ENCODE measurements at regions not wholly inside any gene's neighbourhood (a gene's known extent, or its start where the extent isn't known, plus 50 kb on each side); places are given as distances from the start of the nearest gene placed in this dataset.
"Not testable (repeated sequence)": the region's sequence is repeated elsewhere in the genome, so short reads cannot be mapped to it uniquely, and the experiment has no call there.

DNA sequence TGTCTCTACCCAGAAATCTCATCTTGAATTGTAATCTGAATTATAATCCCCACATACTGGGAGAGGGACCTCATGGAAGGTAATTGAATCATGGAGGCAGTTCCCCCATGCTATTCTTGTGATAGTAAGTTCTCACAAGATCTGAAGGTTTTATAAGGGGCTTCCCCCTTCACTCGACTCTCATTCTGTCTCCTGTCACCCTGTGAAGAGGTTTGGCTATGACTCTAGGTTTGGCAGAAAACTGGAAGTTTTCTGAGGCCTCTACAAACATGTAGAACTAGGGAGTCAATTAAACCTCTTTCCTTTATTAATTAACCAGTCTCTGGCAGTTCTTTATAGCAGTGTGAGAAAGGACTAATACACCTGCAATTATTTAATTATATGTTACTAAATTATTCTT lies 125.2 kb upstream of the TGFBR2 start:
- no peak overlapping the region for H3K4me2 ChIP-seq (replicated peaks; ENCODE audit: extremely low read depth, low read length, poor library complexity, severe bottlenecking)
- H3K4me1 Mint-ChIP-seq, result peaks cover 22% of the 10 kb centered on the region
- H3K27me3 ChIP-seq (ENCODE audit: control insufficient read depth in 2 of 2, insufficient read depth in 2 of 2, low read length in 2 of 2), result no peaks in the 10 kb centered on the region
- DNase-seq, result no peak
- no peak overlapping the region for H3K4me3 Mint-ChIP-seq
- H3K36me3 ChIP-seq (replicated peaks in 1 of 2; ENCODE audit: control insufficient read depth in 1 of 2, insufficient read depth in 2 of 2, low read length in 2 of 2), result no peaks in the 10 kb centered on the region
- WGBS (ENCODE audit: insufficient coverage), result no CpG with 5 or more reads among the region's 1 CpG
- H3K27ac Mint-ChIP-seq, result no peak overlapping the region
- TF ChIP-seq, protein P1, sequence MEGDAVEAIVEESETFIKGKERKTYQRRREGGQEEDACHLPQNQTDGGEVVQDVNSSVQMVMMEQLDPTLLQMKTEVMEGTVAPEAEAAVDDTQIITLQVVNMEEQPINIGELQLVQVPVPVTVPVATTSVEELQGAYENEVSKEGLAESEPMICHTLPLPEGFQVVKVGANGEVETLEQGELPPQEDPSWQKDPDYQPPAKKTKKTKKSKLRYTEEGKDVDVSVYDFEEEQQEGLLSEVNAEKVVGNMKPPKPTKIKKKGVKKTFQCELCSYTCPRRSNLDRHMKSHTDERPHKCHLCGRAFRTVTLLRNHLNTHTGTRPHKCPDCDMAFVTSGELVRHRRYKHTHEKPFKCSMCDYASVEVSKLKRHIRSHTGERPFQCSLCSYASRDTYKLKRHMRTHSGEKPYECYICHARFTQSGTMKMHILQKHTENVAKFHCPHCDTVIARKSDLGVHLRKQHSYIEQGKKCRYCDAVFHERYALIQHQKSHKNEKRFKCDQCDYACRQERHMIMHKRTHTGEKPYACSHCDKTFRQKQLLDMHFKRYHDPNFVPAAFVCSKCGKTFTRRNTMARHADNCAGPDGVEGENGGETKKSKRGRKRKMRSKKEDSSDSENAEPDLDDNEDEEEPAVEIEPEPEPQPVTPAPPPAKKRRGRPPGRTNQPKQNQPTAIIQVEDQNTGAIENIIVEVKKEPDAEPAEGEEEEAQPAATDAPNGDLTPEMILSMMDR (IDR thresholded peaks at IDR 0.05), result no peak
- no peaks in the 10 kb centered on the region for H4K20me1 ChIP-seq (ENCODE audit: insufficient read depth, low read length)
- H3K4me1 ChIP-seq (ENCODE audit: control insufficient read depth in 1 of 2, insufficient read depth in 2 of 2, low read length in 2 of 2), result peaks cover 22 to 23% of the 10 kb centered on the region in 2 donors
- no peaks in the 10 kb centered on the region for H3K36me3 Mint-ChIP-seq
- no peaks in the 10 kb centered on the region for H3K79me2 ChIP-seq (ENCODE audit: insufficient read depth, low read length)
- H3K27ac ChIP-seq (ENCODE audit: low read depth in 1 of 2, low read length in 2 of 2), result no peak overlapping the region
- no peak overlapping the region for H2AFZ ChIP-seq (ENCODE audit: insufficient read depth, low read depth, low read length, poor library complexity, severe bottlenecking)
- H3K9ac ChIP-seq (ENCODE audit: insufficient read depth, low read length, poor library complexity, severe bottlenecking), result no peak overlapping the region
- H3K4me3 ChIP-seq (replicated peaks in 1 of 3; ENCODE audit: low read depth in 2 of 3, low read length in 3 of 3), result no peak overlapping the region
- H3K9me3 ChIP-seq (replicated peaks in 1 of 2; ENCODE audit: control insufficient read depth in 1 of 2, insufficient read depth in 1 of 2, low read length in 2 of 2), result no peaks in the 10 kb centered on the region
- intact Hi-C loops (cut with micrococcal nuclease), result no loop called here
- H3K9me3 Mint-ChIP-seq, result peaks cover 0 to 2% (median 0%) of the 10 kb centered on the region in 7 donors
- peaks cover 0 to 4% (median 0%) of the 10 kb centered on the region in 3 donors for H3K27me3 Mint-ChIP-seq (ENCODE audit: low read depth in 3 of 3)

DNA sequence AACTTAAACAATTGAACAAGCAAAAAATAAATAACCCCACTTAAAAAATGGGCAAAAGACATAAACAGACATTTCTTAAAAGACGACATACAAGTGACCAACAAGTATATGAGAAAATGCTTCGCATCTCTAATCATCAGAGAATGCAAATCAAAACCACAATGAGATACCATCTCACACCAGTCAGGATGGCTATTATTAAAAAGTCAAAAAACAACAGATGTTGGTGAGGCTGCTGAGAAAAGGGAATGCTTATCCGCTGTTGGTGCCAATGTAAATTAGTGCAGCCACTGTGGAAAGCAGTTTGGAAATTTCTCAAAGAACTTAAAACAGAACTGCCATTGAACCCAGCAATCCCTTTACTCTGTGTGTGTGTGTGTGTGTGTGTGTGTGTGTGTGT lies 122.2 kb upstream of the TGFBR2 start:
- H3K4me2 ChIP-seq (replicated peaks; ENCODE audit: extremely low read depth, low read length, poor library complexity, severe bottlenecking); H3K9ac ChIP-seq (ENCODE audit: insufficient read depth, low read length, poor library complexity, severe bottlenecking); H3K27me3 ChIP-seq (ENCODE audit: control insufficient read depth in 2 of 2, insufficient read depth in 2 of 2, low read length in 2 of 2); H3K27me3 Mint-ChIP-seq (ENCODE audit: low read depth in 3 of 3); H3K9me3 ChIP-seq (replicated peaks in 1 of 2; ENCODE audit: control insufficient read depth in 1 of 2, insufficient read depth in 1 of 2, low read length in 2 of 2); H3K4me1 ChIP-seq (ENCODE audit: control insufficient read depth in 1 of 2, insufficient read depth in 2 of 2, low read length in 2 of 2); H4K20me1 ChIP-seq (ENCODE audit: insufficient read depth, low read length); H3K36me3 Mint-ChIP-seq; H3K4me3 Mint-ChIP-seq; H3K79me2 ChIP-seq (ENCODE audit: insufficient read depth, low read length); intact Hi-C loops (cut with micrococcal nuclease); H2AFZ ChIP-seq (ENCODE audit: insufficient read depth, low read depth, low read length, poor library complexity, severe bottlenecking); H3K4me1 Mint-ChIP-seq; H3K4me3 ChIP-seq (replicated peaks in 1 of 3; ENCODE audit: low read depth in 2 of 3, low read length in 3 of 3); DNase-seq; H3K36me3 ChIP-seq (replicated peaks in 1 of 2; ENCODE audit: control insufficient read depth in 1 of 2, insufficient read depth in 2 of 2, low read length in 2 of 2); H3K27ac Mint-ChIP-seq; H3K27ac ChIP-seq (ENCODE audit: low read depth in 1 of 2, low read length in 2 of 2): not testable (repeated sequence)
- H3K9me3 Mint-ChIP-seq, result peaks cover 0 to 11% (median 7%) of the 10 kb centered on the region in 7 donors
- no CpG with 5 or more reads among the region's 3 CpGs for WGBS (ENCODE audit: insufficient coverage)

Measured in CD14-positive monocyte (primary cell).